SKM-1 (cell line): ENCODE measurements at regions not wholly inside any gene's neighbourhood (a gene's known extent, or its start where the extent isn't known, plus 50 kb on each side); places are given as distances from the start of the nearest gene placed in this dataset.

Source experiments
- DNase-seq: peaks from one replicate; lab custom pipeline; 2025; ENCODE audit not compliant: unreplicated experiment; lab: John Stamatoyannopoulos, UW

DNA sequence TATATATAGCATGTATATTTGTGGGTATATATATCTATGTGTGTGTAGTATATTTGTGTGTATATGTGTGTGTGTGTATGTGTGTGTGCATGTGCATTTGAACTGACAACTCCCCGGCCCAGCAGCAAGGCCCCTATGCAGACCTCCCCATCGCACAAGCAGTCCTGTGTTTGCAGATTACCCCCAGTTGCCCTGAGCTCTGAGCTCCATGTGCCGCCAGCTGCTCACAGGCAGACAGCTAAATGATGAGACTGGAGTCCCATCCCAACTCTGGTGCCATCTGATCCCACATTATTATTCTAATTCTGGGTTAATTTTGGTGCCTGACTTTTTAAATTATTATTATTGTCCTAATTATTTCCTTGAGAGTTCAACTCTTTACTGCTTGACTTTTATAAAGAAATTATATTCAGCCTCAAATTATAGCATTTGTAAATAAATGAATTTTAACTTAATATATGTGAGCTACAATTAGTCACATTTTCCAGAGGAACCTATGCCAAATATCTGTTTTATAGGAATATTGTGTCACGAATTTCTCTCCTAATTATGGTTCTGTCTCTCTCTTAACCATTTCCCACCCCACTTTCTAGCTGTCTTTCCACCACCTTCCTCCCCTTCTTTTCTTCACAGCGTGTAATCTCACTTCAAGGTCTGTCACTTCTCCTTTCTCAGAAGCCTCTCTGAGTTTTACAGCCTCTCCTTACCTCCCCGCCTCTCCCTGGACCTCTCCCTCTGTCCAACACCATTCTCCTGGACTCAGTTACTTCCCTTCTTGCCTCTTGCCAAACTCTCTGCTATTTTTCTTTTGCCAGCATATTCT is 90.6 kb upstream of the SYNDIG1 start:
- no peak for DNase-seq

GRCh38 chr20:24376311-24377099 is 92.9 kb upstream of the SYNDIG1 start:
- DNase-seq = no peak

DNA sequence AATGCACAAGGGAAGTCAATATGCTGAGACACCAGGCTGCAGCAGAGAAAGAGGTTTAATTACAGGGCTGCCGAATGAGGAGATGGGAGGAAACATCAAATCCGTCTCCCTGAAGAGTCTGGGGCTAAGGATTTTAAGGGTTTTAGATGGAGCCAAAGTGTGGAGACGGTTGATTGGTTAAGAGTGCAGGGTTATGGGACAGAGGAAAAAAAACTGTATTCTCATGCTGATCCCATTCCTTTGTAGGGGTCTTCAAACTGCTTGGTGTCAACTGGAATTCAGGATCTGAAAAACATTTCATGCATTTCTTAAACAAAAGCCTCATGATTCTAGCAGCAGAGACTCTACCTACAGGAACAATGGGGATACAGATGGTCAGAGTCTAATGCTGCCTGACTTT is 96.1 kb upstream of the SYNDIG1 start:
- DNase-seq = no peak

DNA sequence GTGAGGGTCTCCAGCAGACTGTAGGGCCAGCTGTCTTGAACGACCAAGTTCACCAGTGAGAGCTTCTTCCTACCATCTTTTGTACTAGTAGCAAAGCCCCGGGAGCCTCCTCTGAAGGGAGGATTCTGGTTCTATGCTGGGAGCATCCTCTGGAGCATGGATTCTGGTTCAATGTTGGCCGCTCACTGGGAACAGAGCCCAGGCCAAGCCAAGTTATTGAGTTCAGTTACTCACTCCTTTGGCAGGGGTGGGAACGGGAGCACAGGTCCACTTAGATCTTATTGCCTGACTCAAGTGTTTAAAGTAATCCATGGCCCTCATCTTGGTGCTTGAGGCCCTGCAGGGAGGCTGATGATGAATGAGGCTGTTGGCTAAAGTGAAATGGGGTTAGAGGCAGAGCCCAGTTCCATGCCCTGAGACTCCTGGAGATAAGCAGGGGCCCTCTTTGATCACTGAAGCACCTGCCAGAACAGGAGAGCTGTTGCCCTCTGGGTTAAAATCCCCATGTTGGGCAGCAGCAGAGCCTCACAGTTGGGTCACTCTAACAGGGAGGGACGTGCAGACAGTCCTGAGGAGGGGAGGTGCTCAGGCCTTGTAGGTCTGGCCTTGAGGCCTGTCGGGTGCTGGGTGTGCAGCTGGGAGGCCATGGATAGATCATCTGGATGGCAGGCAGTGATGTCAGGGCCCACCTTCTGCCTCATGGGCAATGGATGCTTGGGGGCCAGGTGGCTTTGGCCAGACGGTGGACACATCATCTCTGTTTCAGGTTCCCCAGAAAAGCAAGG is 98.3 kb upstream of the SYNDIG1 start:
- DNase-seq = no peak

DNA sequence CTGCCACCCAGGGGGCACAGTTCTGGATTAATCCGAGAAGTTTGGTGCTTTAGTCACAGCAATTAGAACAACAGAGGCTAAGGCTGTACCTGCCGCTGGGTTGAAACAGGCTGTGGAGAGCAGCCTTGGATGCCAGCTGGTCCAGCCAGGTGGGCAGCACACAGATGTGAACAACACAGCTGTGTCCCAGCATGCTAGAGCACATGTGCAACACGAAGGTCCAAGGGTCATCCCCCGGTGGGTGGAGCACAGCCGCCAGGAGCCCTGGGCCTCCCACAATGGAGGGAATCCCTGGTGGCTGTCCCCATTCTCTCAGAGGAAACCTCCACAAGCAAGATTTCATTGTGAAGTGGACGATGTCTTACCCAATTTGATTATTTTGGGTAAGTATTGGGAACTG is 99.2 kb upstream of the SYNDIG1 start:
- no peak for DNase-seq

DNA sequence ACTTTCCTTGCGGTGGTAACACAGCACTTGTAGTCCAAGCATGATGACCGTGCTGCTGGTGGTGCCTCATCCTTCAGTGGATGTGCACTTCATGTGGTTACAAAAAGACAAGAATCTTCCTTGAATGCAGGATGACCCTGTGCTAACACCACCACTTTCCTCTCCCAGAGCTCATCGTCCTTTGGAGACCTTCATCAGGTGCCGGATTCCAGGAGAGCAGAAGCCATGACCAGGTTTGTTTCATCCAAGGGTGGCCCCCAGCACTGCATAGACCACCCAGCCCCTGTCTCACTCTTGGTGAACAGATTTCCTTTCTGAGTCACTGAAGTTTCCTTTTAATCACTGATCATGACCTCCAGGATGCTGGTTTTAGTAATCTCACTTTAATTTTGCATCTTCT is 101.2 kb upstream of the SYNDIG1 start:
- DNase-seq = no peak

DNA sequence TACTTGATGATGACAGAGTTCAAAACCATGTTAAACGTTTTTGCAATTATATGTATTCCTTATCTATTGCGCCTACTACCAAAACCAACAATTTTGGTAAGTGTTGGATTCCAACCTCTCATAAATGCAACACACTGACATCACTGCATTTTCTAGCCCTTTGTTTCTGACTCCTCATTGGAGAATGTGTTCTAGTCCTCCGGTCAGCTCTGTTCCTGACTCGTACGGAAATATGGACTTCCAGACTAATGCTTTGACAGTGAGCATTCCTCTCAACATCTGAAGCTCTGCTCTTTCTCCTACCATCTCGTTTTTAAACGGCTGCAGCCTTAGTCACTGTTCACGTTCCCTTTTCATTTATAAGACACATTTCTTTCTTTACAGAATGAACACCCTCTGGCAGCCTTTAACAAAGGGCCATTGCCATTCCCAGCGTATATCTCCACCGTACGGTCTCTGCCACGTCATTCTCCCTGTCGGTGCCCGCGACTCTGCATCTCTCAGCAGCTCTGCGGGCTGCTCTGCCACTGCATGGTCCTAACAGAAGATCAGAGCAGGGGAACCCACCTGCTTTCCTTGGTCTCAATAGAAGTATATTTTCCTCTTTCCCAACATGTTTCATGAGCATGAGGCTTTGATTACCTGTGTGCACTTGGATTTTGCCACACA is 103.0 kb upstream of the SYNDIG1 start:
- no peak for DNase-seq

- DNase-seq = no peak
Observed at GRCh38 chr20:24365670-24366069, 103.8 kb upstream of the SYNDIG1 start.

DNA sequence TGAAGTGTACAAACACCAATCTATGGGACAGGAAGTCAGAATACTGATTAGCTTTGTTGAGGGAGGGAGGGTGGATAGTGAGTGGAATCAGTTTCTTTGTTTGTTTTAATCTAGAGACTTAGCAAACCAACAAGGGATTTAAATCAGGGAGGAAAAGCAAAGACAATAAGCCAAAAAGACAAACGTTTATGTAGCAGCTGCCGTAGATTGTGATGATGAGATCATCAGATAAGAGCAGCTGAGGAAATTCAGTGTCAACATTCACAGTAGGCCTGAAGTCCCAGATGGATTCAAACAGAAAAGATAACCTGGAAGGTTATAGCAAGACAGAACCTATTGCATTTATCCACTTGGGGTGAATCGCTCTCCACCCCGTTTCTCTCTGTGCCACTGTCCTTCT is 104.9 kb upstream of the SYNDIG1 start:
- no peak for DNase-seq

DNA sequence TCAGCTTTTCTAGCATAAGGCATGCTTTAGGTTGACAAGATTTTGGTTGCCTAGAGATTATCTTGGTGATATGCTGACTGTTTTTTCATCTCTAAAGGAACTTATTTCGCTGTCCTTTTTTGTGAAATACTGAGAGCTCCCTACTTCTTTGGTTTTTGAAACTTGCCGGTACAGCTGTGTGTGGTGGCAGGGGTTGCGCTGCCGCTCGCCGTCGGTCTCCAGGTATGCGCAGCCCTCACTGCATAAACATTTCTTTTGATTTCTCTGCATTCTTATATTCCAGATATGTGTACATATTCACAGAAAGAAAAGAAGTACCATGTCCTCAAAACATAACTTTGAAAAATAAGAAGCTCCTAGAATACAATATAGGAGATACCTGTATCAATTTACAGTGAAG is 106.4 kb upstream of the SYNDIG1 start:
- DNase-seq = no peak

- no peak for DNase-seq
Observed at GRCh38 chr20:24362080-24362479, 107.3 kb upstream of the SYNDIG1 start.

GRCh38 chr20:24361541-24361940 is 107.9 kb upstream of the SYNDIG1 start:
- DNase-seq = no peak

DNA sequence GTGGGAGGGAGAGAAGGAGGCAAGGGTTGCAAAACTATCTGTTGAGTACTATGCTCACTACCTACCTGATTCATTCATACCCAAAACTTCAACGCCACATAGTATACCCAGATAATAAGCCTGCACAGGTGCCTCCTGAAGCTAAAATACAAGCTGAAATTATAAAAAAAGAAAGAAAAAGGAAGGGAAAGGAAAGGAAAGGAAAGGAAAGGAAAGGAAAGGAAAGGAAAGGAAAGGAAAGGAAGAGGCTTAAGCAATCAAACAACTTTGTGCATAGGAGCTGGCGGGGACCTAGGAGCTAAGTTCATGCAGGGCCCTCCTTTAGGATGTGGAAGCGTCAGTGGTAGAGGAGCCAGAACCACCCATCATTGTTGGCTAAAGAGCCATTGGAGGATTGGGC is 108.9 kb upstream of the SYNDIG1 start:
- DNase-seq = no peak

- DNase-seq = no peak
Observed at GRCh38 chr20:24359321-24360027, 110.0 kb upstream of the SYNDIG1 start.

- no peak for DNase-seq
Observed at GRCh38 chr20:24357931-24358330, 111.5 kb upstream of the SYNDIG1 start.

DNA sequence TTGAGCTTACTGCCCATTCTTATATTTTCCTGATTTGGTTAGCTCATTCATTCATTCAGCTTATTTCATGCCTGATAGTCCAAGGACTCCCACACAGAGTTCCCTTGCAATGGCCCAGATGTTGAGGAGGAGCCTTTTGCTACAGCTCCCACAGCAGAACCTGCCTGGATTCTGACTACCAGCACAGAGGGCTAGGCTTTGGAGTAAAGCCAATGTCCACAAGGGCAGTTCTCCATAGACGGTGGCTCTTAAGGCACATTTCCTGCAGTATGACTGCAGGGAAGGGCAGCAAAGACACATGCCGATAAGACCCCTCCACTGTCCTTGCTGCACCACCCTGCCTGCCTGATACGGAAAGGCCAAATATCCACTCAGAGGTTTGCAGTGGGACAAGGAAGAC is 112.3 kb upstream of the SYNDIG1 start:
- no peak for DNase-seq

- no peak for DNase-seq
Observed at GRCh38 chr20:24353135-24353690, 116.2 kb upstream of the SYNDIG1 start.

- DNase-seq = no peak
Observed at GRCh38 chr20:24350923-24351368, 118.5 kb upstream of the SYNDIG1 start.

- no peak for DNase-seq
Observed at GRCh38 chr20:24341781-24342180, 127.6 kb upstream of the SYNDIG1 start.

DNA sequence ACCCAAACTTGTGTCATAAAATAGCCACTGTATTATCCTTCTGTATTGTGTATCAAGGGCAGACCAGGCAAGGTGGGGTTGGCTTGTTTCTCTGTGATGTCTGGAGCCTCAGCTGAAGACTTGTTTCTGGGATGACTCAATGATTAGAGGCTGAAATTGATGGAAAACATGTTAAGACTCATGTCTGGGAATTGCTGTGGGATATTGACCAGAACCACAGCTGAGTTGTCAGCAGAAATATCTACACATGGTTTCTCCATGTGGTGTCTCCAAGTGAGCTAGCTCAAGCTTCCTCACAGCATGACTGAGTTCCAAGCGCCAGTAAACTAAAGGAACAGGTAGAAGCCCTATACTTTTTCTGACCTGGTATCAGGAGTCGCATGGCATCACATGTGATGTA is 128.5 kb upstream of the SYNDIG1 start:
- no peak for DNase-seq
